Neutrophil (primary cell): ENCODE measurements at regions not wholly inside any gene's neighbourhood (a gene's known extent, or its start where the extent isn't known, plus 50 kb on each side); places are given as distances from the start of the nearest gene placed in this dataset.

Experiments
- H3K27ac ChIP-seq: fragments of 200-600 bp; sonication (generic); 2 replicates; pipeline ENCODE4 v1.5.1; 2016; ENCODE audit warnings: mild to moderate bottlenecking, moderate library complexity
- H3K27me3 ChIP-seq: fragments of 200-600 bp; sonication (generic); 2 replicates; pipeline ENCODE4 v1.6.0; 2016; ENCODE audit warnings: mild to moderate bottlenecking
- H3K36me3 ChIP-seq: fragments of 200-600 bp; sonication (generic); 2 replicates; pipeline ENCODE4 v1.5.1; 2017
- H3K4me1 ChIP-seq, 2 experiments: fragments of 200-600 bp in 1 of 2; sonication (generic) in 1 of 2; 1 replicate in 1 of 2; 2 replicates in 1 of 2; pipeline versions ENCODE4 v1.5.1 to v1.6.1; 2013 to 2016; ENCODE audit warnings: low read depth in 1 of 2, low read length in 1 of 2, mild to moderate bottlenecking in 1 of 2, moderate library complexity in 1 of 2; ENCODE audit not compliant: control insufficient read depth in 1 of 2, insufficient read depth in 1 of 2
- H3K4me3 ChIP-seq, 2 experiments: fragments of 200-600 bp in 1 of 2; sonication (generic) in 1 of 2; 1 replicate in 1 of 2; 2 replicates in 1 of 2; pipeline ENCODE4 v1.5.1; 2013 to 2016; ENCODE audit warnings: low read depth in 1 of 2, low read length in 1 of 2, mild to moderate bottlenecking in 1 of 2, moderate library complexity in 1 of 2
- H3K9me3 ChIP-seq: fragments of 200-600 bp; sonication (generic); 2 replicates; pipeline ENCODE4 v1.5.1; 2016
- CTCF ChIP-seq: fragments of 200-600 bp; sonication (generic); IDR thresholded peaks from 2 replicates; pipeline ENCODE4 v1.5.1; 2016; ENCODE audit warnings: antibody characterized with exemption

- H3K4me3 ChIP-seq = no peak overlapping the region
- H3K9me3 ChIP-seq = no peaks in the 10 kb centered on the region
- H3K36me3 ChIP-seq = no peaks in the 10 kb centered on the region
- H3K4me1 ChIP-seq = no peaks in the 10 kb centered on the region
- H3K27ac ChIP-seq = no peak overlapping the region
- no peak for TF ChIP-seq CTCF
- H3K27me3 ChIP-seq = no peaks in the 10 kb centered on the region
Observed at GRCh38 chr12:128052777-128053176, 214.2 kb upstream of the TMEM132C start.

- no peaks in the 10 kb centered on the region for H3K36me3 ChIP-seq
- no peak for TF ChIP-seq CTCF
Observed at GRCh38 chr12:128055567-128055966, 211.4 kb upstream of the TMEM132C start.

GRCh38 chr12:128056136-128056801 is 210.7 kb upstream of the TMEM132C start:
- H3K4me1 ChIP-seq = no peaks in the 10 kb centered on the region
- H3K27ac ChIP-seq = no peak overlapping the region
- no peak for TF ChIP-seq CTCF
- no peaks in the 10 kb centered on the region for H3K9me3 ChIP-seq
- no peaks in the 10 kb centered on the region for H3K27me3 ChIP-seq
- no peak overlapping the region for H3K4me3 ChIP-seq
- no peaks in the 10 kb centered on the region for H3K36me3 ChIP-seq

More at GRCh38 chr12:128055567-128055966, 211.4 kb upstream of the TMEM132C start:
- Histone ChIP-seq H3K9me3 (no peaks in the 10 kb centered on the region), H3K27ac (no peak overlapping the region), H3K27me3 (no peaks in the 10 kb centered on the region), H3K4me3 (no peak overlapping the region), H3K4me1 (no peaks in the 10 kb centered on the region)

- no peak overlapping the region for H3K4me3 ChIP-seq
- no peaks in the 10 kb centered on the region for H3K4me1 ChIP-seq
- no peak for TF ChIP-seq CTCF
- H3K27me3 ChIP-seq = no peaks in the 10 kb centered on the region
- H3K9me3 ChIP-seq = no peaks in the 10 kb centered on the region
- no peaks in the 10 kb centered on the region for H3K36me3 ChIP-seq
- no peak overlapping the region for H3K27ac ChIP-seq
Observed at GRCh38 chr12:128057586-128057985, 209.4 kb upstream of the TMEM132C start.

GRCh38 chr12:128059621-128060370 is 207.2 kb upstream of the TMEM132C start:
- H3K4me3 ChIP-seq = no peak overlapping the region
- no peaks in the 10 kb centered on the region for H3K9me3 ChIP-seq
- H3K36me3 ChIP-seq = no peaks in the 10 kb centered on the region
- H3K27me3 ChIP-seq = no peaks in the 10 kb centered on the region
- no peaks in the 10 kb centered on the region for H3K4me1 ChIP-seq
- TF ChIP-seq CTCF = no peak
- H3K27ac ChIP-seq = no peak overlapping the region
